ENCODE measurements at regions not wholly inside any gene's neighbourhood (a gene's known extent, or its start where the extent isn't known, plus 50 kb on each side); places are given as distances from the start of the nearest gene placed in this dataset.

DNA sequence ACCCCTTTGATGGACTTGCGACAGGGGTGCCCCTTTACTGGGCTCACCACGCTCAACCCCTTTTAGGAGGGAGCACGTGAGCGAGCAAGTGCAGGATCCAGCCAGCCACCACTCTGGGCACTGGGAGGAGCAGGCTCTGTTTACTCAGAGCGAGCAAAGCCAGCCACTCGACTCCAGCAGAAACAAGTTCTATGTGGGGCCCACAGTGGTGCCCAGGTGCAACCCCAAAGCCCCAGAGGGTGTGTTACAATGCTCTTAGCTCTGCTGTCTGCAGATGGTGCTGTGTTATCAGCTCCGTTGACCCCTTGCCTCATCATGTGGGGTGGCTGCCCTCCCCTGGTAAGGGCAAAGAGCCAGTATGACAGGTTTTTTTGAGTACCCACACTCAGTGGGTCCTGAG lies 120.3 kb upstream of the SUCLG2 start:
- no peak for DNase-seq

DNA sequence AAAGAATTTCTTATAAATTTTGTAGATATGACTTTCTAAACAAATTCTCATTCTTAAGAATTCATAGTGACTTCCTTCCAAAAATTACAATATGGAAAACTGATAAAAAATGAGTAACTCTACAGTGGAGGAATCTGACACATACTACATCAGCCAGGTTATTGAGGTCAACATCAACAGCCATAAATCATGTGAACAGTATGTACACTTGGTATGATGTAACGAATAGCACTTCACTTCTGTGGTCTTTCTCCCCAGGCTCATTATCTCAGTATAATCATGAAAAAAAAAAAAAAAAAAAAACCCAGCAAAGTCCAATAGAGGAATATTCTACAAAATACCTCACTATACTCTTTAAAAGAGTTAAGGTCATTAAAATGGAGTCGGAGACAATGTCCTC lies 111.2 kb upstream of the SUCLG2 start:
- no peak for DNase-seq

DNA sequence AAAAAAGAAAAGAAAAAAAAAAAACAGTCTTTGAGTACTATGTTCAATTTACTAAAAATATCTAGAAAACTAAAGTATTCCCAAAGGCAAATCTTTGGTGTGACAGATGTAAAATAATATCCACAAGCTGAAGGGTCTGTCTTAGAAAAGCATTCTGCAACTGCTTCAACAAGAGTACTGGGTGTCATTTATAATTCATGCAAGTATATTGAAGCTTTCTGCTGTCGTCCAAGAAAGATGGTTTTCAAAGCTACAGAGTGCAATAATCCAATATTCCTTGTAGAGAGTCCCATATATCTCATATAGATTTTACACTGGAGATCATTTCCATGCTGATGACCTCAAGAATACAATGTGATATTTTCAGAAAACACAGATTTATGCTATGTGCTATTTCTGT lies 90.9 kb upstream of the SUCLG2 start:
- no peak for DNase-seq

DNA sequence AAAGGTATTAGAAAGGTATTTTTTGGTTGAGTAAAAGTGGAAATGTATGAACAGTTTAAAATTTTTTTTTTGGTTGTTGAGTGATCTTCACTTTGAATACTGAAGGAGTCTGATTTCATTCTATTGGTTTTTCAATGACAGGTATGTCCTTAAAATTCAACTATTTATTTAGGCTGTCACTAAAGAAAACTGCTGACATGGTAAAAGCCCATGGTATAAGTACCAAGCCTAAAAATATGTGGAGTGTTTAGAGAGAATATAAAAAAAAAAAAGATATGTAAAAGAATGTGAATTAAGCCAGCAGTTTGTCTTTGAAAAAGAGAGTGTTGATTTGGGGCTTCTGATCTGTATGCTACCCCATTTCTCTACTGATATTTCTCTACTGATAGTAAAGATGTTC lies 90.3 kb upstream of the SUCLG2 start:
- DNase-seq: no peak

DNA sequence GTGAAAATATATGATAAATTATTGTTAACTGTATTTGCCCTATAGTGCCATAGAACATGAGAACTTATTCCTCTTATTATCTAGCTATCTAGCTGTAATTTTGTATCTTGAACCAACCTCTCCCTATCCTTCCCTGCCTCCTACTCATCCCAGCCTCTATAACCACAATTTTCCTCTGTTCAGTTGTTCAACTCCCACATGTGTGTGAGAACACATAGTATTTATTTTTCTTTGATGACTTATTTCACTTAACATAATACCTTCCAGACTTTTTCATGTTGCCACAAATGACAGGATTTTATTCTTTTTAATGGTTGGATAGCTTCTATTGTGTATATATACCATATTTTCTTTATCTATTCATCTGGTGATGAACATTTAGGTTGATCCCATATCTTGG lies 85.4 kb upstream of the SUCLG2 start:
- DNase-seq: no peak

DNA sequence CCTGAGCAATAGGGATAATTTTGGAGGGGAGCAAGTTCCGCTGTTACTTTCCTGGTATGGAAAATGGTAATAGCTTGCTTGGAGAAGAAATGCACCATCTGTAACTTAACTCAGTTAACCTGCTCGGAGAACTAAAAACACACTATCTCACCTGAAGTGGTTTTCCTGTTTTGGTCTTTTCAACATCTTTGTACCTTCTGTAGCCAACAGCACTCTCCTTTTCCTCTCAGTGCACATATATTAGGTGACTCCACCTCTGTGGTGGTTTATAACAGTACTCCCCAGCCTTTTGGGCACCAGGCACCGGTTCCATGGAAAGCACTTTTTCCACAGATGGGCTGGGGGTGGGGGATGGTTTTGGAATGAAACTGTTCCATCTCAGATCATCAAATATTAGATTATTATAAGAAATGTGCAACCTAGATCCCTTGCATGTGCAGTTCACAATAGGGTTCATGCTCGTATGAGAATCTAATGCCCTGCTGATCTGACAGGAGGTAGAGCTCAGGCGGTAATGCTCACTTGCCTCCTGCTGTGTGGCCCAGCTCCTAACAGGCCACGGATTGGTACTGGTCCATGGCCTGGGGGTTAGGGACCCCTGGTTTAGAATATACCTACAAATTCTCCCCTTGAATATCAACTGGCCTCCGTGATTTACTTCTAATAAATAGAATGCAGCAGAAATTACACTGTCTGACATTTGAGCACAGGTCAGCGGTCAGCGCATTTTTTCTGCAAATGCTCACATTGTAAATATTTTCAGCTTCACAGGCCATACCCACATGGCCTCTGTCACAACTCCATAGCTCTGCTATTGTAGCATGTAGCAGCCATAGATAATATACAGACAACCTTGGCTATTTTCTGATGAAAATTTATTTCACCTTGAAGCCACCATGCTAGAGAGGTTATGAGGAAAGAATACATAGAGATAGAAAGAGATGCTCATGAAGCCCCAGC lies 83.8 kb upstream of the SUCLG2 start:
- DNase-seq: no peak

DNA sequence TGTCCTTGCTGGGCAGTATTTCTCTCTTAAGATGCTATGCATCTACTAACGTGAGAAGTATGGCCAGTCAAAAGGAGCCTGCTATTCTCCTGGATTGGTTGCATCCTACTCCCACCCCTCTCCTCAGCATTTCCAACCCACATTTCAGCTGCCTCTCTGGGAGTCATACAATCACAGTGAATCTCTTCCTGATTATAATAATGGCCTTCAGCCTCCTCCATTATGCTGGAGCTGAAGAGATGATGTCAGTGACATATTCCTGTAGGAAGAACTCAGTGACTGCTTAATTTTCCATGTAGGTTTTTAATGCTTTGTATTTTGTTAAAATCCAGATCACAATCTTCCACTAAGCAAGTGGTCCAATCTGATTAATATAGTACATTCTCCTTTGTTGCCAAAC lies 82.7 kb upstream of the SUCLG2 start:
- no peak for DNase-seq

DNA sequence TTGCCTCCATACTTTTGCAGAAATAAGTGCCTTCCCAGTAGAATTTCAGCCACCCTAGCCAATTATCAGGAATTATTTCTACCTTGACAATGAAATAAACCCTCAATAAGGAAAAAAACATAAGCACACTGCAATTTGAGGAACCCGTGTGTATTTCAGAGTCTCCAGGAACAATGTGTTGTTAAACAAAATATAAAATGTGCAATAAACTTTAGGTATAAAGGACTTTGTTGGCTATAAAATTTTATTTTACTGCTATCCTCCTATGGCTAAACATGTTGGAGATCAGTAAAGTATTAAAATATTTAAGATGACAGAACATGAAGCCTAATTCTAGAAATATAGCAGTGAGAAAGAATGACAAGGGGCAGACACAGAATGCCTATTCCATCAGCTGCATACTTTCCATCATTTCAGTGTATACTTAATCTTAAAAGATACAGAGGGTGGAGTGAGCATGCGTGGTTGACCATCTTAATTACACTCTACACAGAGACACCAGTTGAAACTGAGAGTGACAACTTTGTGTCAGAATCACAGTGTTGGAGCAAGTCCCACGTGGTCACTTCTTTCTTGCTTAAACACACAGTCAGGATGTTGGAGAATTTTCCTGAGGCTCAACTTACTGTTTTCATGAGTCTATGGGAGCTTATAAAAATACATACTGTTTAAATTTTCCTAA lies 79.0 kb upstream of the SUCLG2 start:
- DNase-seq: no peak

DNA sequence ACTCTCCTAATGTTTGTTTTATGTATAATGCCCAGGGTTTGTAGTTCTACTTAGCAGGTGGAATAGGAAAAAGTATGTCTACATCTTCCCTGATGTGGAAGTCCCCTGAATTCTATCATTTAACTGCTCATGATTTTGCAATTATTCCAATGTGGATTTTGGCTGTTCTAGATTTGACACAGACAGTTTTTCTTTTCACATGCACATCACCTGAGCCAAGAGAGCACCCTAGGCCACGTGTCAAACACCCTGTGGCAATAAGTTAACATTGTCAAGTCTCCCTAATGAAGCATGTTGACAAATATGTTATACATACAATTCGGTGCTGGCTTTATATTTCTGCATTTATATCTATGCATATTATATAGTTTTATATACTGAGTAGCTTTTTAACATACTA lies 70.0 kb upstream of the SUCLG2 start:
- no peak for DNase-seq

DNA sequence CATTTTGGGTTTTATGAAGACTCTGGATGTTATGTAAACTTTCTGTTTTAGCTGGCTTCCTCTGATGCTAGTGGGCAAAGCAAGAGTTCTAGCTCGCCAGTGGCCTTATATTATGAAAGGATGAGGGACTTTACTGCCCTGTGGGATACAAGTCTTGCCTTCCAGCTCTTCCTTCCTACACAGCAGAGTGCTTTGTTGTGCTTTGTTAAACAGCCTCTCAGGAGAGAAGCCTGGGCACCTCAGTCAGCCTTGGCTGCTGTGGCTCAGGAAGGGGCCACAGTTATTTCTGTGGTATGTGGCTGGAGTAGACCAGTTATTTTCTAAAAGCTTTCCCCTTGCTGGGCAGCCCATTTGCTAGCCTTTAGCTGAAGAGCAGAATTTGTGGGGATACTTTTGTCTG lies 69.5 kb upstream of the SUCLG2 start:
- DNase-seq: no peak

DNA sequence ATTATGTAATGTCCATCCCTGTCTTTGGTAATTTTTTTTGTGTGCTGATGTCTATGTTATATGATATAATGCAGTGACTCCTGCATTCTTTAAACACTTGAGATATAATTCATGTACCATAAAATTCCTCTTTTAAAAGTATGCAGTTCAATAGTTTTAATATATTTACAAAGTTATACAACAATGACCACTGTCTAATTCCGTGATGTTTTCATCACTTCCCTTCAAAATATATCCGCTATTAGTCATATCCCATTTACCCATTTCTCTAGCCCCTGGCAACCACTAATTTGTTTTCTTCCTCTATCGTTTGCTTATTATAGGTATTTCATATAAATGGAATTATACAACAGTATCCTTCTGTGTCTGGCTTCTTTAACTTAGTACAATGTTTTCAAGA lies 64.9 kb upstream of the SUCLG2 start:
- peak; percentile 85 for DNase-seq

DNA sequence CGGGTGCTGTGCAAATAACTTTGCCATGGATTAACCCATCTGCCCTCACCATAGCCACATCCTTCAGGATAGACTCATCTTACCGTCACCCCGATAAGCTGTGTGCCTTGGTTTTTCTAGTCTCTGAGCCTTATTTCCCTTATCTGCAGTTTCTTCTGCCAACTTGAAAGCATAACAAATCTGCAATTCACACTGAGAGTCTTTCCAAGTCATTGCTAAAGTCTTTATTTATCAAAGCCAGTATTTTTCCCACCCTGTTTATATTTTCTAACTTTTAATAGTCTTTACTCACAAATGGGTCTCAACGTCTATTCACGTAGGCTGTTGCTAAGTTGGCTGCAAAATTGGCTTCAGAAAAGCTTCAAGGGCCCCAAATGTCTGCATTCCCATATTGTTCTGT lies 61.6 kb upstream of the SUCLG2 start:
- no peak for DNase-seq

DNA sequence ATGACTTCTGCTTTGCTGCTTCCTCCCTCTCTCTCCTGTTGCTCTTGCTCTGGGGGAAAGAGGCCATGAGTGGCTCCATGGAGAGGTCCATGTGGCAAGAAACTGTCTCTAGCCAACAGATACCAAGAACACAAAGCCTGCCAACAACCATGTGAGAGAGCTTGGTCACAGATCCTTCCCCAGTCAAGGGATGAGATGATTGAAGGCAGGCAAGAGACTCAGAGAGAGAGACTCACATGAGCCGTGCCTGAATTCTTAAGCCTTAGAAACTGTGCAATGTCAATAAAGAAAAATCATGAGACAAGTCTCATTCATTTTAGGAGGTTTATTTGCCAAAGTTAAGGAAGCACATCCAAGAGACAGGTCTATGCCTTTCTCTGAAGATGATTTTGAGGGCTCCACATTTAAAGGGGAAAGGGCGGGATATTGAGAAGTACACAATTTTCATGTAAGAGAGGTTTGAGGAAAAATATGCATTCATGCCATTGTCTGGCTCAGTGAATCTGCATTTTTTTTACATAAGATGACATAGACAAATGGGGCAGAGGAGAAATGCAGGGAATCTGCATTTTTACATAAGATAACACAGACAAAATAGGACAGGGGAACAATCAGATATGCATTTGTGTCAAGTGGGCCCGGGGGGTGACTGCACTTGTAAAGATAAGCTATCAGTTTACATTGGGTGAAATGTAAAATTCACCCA lies 59.5 kb upstream of the SUCLG2 start:
- no peak for DNase-seq

DNA sequence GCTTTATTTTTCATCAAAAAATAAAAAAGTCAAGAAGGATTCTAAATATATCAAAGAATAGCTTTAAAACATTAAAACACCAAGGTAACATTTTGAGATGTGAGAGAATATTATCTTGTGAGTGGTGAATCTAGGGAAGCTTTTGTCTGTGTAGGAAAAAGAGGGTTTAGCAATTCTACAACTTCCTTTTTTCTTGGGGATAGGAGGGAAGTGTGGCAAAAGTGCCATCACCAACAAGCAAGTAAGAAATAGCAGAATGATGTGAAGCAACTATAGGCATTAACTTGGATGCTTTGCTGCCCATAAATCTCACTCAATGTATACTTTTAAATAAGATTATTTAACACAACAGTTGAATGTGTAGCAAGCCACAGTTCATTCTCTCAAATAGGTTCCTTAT lies 57.8 kb upstream of the SUCLG2 start:
- no peak for DNase-seq

DNA sequence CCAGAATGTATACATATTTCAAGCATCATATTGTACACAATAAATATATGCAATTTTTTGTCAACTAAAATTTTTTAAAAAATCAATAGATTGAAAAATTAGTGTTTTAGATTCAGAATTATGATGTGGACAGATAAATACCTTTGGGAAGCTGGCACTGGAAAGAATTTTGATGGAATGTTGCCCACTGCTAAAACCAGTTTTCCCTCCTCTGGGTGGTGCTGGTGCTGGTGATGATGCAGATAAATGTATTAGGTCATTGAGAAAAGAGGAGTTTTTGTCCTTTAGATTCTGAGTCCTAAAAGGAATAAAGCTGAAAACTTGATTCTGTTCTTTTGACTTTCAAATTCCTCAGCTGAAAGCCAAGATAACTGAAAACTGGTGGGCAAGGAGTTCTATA lies 56.0 kb upstream of the SUCLG2 start:
- DNase-seq: no peak

DNA sequence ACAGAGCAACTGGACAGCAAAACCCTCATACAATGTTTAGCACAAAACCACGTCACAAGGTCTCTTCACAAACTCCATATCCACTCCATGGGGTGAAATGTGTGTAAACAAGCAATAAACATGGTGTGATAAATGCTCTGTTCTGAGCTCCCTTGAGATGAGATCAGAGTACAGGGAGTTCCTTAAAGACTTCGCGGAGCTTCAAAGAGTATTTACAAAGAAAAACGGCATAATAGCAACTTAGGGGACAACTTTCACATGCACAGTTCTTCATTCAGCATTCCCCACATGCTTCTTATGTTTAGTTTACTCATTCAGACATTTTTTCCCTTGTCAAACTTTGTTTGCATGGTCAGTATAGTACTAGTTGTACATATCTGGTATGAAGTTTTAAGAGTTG lies 52.5 kb upstream of the SUCLG2 start:
- DNase-seq: no peak

DNA sequence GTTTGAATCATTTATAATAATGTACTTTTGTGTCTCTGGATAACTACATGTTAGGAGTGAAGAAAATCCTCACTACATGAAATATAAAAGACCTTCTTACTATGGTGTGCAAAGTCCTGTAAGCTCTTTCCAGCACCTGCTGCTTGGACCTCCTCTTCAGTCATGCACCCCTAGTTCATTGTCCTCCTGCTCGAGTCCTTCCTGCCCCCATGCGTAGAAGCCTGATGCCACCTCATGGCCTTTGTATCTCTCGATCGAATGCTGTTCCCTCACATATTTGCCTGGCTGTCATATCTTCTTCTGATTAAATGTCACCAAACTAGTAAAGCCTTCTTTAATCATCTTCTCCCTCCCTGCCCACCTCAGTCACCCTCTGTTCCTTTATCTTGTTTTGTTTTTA lies 49.9 kb upstream of the SUCLG2 start:
- no peak for DNase-seq

All from dermis blood vessel endothelial cell (primary cell).